ENCODE measurements at regions not wholly inside any gene's neighbourhood (a gene's known extent, or its start where the extent isn't known, plus 50 kb on each side); places are given as distances from the start of the nearest gene placed in this dataset.

GRCh38 chr9:126558051-126558665, 55.6 kb upstream of the LMX1B start:
- TF ChIP-seq CTCF (IDR thresholded peaks at IDR 0.05) (peak; percentile 81 to 98 (median 90)), POLR2A (IDR thresholded peaks at IDR 0.05) (no peak), EP300 (IDR thresholded peaks at IDR 0.05) (no peak)
